ENCODE measurements at regions not wholly inside any gene's neighbourhood (a gene's known extent, or its start where the extent isn't known, plus 50 kb on each side); places are given as distances from the start of the nearest gene placed in this dataset.

DNA sequence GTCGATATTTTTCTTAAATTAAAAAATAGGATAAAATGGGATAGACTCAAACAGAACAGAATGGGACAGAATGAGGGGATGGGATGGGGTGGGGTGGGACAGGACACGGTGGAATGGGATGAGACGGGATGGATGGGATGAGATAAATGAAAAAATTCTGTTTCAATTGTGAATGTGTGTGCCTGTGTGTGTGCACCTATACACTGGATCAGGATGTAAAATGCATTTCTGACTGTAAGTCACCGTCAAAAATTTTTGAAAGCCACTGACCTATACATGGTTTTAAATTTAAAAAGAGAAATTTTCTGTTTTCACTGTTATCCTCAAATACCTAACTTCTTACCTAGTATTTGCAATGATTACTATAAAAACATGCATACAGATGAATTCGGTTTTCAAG is 108.7 kb upstream of the UBE2E2 start:
- TF ChIP-seq PPARA (CRISPR knock-in tag; IDR thresholded peaks at IDR 0.05; ENCODE audit: borderline replicate concordance) (no peak), ZC3H10 (CRISPR knock-in tag; IDR thresholded peaks at IDR 0.05) (no peak), TCF4 (CRISPR knock-in tag; IDR thresholded peaks at IDR 0.05; ENCODE audit: borderline replicate concordance) (no peak), ZNF70 (CRISPR knock-in tag; IDR thresholded peaks at IDR 0.05) (no peak), RARB (CRISPR knock-in tag; IDR thresholded peaks at IDR 0.05) (no peak), BACH2 (CRISPR knock-in tag; IDR thresholded peaks at IDR 0.05; ENCODE audit: borderline replicate concordance) (no peak)

Data from SK-N-SH treated with all-trans-retinoic acid at 6 μM for 48 hours (cell line).